SU-DHL-6 (cell line): ENCODE measurements at regions not wholly inside any gene's neighbourhood (a gene's known extent, or its start where the extent isn't known, plus 50 kb on each side); places are given as distances from the start of the nearest gene placed in this dataset.

ENCODE experiments used
- H2AFZ ChIP-seq: fragments of 200-600 bp; sonication (generic); 2 replicates; pipeline ENCODE4 v1.6.1; 2014; ENCODE audit warnings: low read depth, mild to moderate bottlenecking, moderate library complexity, mixed read lengths, antibody characterized with exemption, low read length; ENCODE audit not compliant: severe bottlenecking
- H3F3A ChIP-seq: fragments of 200-600 bp; shearing (Covaris generic); 2 replicates; pipeline ENCODE4 v1.6.0; 2016; ENCODE audit warnings: antibody characterized with exemption, mild to moderate bottlenecking; ENCODE audit not compliant: insufficient read depth
- H3K27ac ChIP-seq: fragments of 200-600 bp; sonication (generic); 2 replicates; pipeline ENCODE4 v1.5.1; 2016; ENCODE audit warnings: low read depth, mild to moderate bottlenecking, low read length, moderate library complexity, mixed read lengths
- H3K27me3 ChIP-seq: fragments of 200-600 bp; sonication (generic), shearing (Covaris generic); 2 replicates; pipeline ENCODE4 v1.6.0; 2014; ENCODE audit warnings: mild to moderate bottlenecking, low read length
- H3K36me3 ChIP-seq: fragments of 200-600 bp; sonication (generic); 2 replicates; pipeline ENCODE4 v1.6.1; 2014; ENCODE audit warnings: mild to moderate bottlenecking, low read length, mixed read lengths
- H3K4me2 ChIP-seq: fragments of 300-600, 200-600 bp; shearing (Covaris generic), sonication (generic); 2 replicates; pipeline ENCODE4 v1.6.0; 2014; ENCODE audit warnings: low read length, low read depth, mild to moderate bottlenecking; ENCODE audit not compliant: poor library complexity, severe bottlenecking
- H3K4me3 ChIP-seq: fragments of 200-600 bp; sonication (generic); 2 replicates; pipeline ENCODE4 v1.5.1; 2014; ENCODE audit warnings: antibody characterized with exemption, low read length, mild to moderate bottlenecking, mixed read lengths; ENCODE audit not compliant: insufficient read depth, poor library complexity, severe bottlenecking
- H3K79me2 ChIP-seq: fragments of 200-600 bp; sonication (generic); 2 replicates; pipeline ENCODE4 v1.6.1; 2014; ENCODE audit warnings: mild to moderate bottlenecking, low read length, moderate library complexity; ENCODE audit not compliant: insufficient read depth
- H3K9ac ChIP-seq: fragments of 200-600 bp; sonication (generic); 2 replicates; pipeline ENCODE4 v1.7.0; 2014; ENCODE audit warnings: mild to moderate bottlenecking, low read length
- H3K9me2 ChIP-seq: fragments of 200-600 bp; sonication (generic); replicated peaks from 2 replicates; pipeline ENCODE4 v1.6.1; 2014; ENCODE audit warnings: low read length; ENCODE audit not compliant: insufficient read depth
- H3K9me3 ChIP-seq: fragments of 200-600 bp; sonication (generic); 2 replicates; pipeline ENCODE4 v1.6.1; 2014; ENCODE audit warnings: low read length, mixed read lengths; ENCODE audit not compliant: insufficient read depth
- H4K20me1 ChIP-seq: fragments of 200-600 bp; sonication (generic); 2 replicates; pipeline ENCODE4 v1.6.1; 2014; ENCODE audit warnings: low read depth, mild to moderate bottlenecking, antibody characterized with exemption, low read length, moderate library complexity, mixed read lengths
- CTCF ChIP-seq: fragments of 200-600 bp; sonication (generic); IDR thresholded peaks from one replicate; pipeline ENCODE4 v1.5.1; 2017; ENCODE audit warnings: antibody characterized with exemption, mild to moderate bottlenecking, low read length, moderate library complexity; ENCODE audit not compliant: insufficient read depth, poor library complexity, severe bottlenecking
- EZH2phosphoT487 ChIP-seq: fragments of 200-600 bp; sonication (generic), shearing (Covaris generic); conservative IDR thresholded peaks from 2 replicates; pipeline ENCODE4 v1.6.1; 2018; ENCODE audit warnings: mild to moderate bottlenecking, antibody characterized with exemption, low read length, moderate library complexity, mixed read lengths

- H3K36me3 ChIP-seq = no peaks in the 10 kb centered on the region
- no peaks in the 10 kb centered on the region for H4K20me1 ChIP-seq
- H3K27ac ChIP-seq = no peak overlapping the region
- H3K4me3 ChIP-seq = no peak overlapping the region
- no peaks in the 10 kb centered on the region for H3K9me2 ChIP-seq
- TF ChIP-seq EZH2phosphoT487 (no peak), CTCF (no peak)
- no peaks in the 10 kb centered on the region for H3K27me3 ChIP-seq
- H3K9ac ChIP-seq = no peak overlapping the region
- no peak overlapping the region for H2AFZ ChIP-seq
- no peaks in the 10 kb centered on the region for H3K79me2 ChIP-seq
- no peaks in the 10 kb centered on the region for H3F3A ChIP-seq
- no peak overlapping the region for H3K4me2 ChIP-seq
- no peaks in the 10 kb centered on the region for H3K9me3 ChIP-seq
Measured at GRCh38 chr20:55793986-55794385, 211.3 kb downstream of the CBLN4 start.

GRCh38 chr20:55792049-55792448 is 213.3 kb downstream of the CBLN4 start:
- Histone ChIP-seq H3K27ac (no peak overlapping the region), H3K4me3 (no peak overlapping the region), H3F3A (no peaks in the 10 kb centered on the region), H3K9ac (no peak overlapping the region), H3K9me3 (no peaks in the 10 kb centered on the region), H3K36me3 (no peaks in the 10 kb centered on the region), H3K79me2 (no peaks in the 10 kb centered on the region), H3K9me2 (no peaks in the 10 kb centered on the region), H3K27me3 (no peaks in the 10 kb centered on the region), H3K4me2 (no peak overlapping the region), H4K20me1 (no peaks in the 10 kb centered on the region), H2AFZ (no peak overlapping the region)
- TF ChIP-seq CTCF = no peak

- no peaks in the 10 kb centered on the region for H3K36me3 ChIP-seq
- no peak overlapping the region for H3K4me3 ChIP-seq
Measured at GRCh38 chr20:55790178-55790577, 215.1 kb downstream of the CBLN4 start.

More at GRCh38 chr20:55790178-55790577, 215.1 kb downstream of the CBLN4 start:
- H3K27ac ChIP-seq = no peak overlapping the region
- H4K20me1 ChIP-seq = no peaks in the 10 kb centered on the region
- H3K9ac ChIP-seq = no peak overlapping the region
- H2AFZ ChIP-seq = no peak overlapping the region
- TF ChIP-seq CTCF (no peak), EZH2phosphoT487 (no peak)
- H3K79me2 ChIP-seq = no peaks in the 10 kb centered on the region
- H3K4me2 ChIP-seq = no peak overlapping the region
- H3F3A ChIP-seq = no peaks in the 10 kb centered on the region
- no peaks in the 10 kb centered on the region for H3K27me3 ChIP-seq
- no peaks in the 10 kb centered on the region for H3K9me2 ChIP-seq
- no peaks in the 10 kb centered on the region for H3K9me3 ChIP-seq
